Liver (tissue), 8 donors: ENCODE measurements at regions not wholly inside any gene's neighbourhood (a gene's known extent, or its start where the extent isn't known, plus 50 kb on each side); places are given as distances from the start of the nearest gene placed in this dataset.

Experiments used
- DNase-seq: peaks from one replicate; pipeline ENCODE4 v3.0.0-alpha.2; 2017; ENCODE audit warnings: low spot score
- H3K27ac ChIP-seq, 2 donors: one replicate each; pipeline ENCODE4 v1.7.0; 2013; ENCODE audit warnings: inconsistent platforms in 2 of 2, low read length in 2 of 2, control low read depth in 1 of 2, low read depth in 1 of 2, mild to moderate bottlenecking in 1 of 2
- H3K27me3 ChIP-seq, 4 donors: one replicate each; pipeline versions ENCODE4 v1.6.1 to v1.7.0; 2013; ENCODE audit warnings: low read length in 3 of 4, inconsistent platforms in 1 of 4, mild to moderate bottlenecking in 1 of 4, moderate library complexity in 1 of 4; ENCODE audit not compliant: control insufficient read depth in 4 of 4, insufficient read depth in 4 of 4
- H3K36me3 ChIP-seq, 4 donors: one replicate each; pipeline versions ENCODE4 v1.6.1 to v1.7.0; 2013; ENCODE audit warnings: low read length in 3 of 4, mild to moderate bottlenecking in 3 of 4, low read depth in 1 of 4, moderate library complexity in 1 of 4; ENCODE audit not compliant: control insufficient read depth in 4 of 4, insufficient read depth in 3 of 4
- H3K4me1 ChIP-seq, 4 donors: one replicate each; pipeline versions ENCODE4 v1.6.1 to v1.7.0; 2013; ENCODE audit warnings: low read length in 3 of 4, mild to moderate bottlenecking in 3 of 4, moderate library complexity in 1 of 4; ENCODE audit not compliant: control insufficient read depth in 4 of 4, insufficient read depth in 4 of 4
- H3K4me3 ChIP-seq, 3 donors: one replicate each; pipeline versions ENCODE4 v1.6.1 to v1.7.0; 2013; ENCODE audit warnings: low read length in 3 of 3, control low read depth in 1 of 3, low read depth in 1 of 3, mild to moderate bottlenecking in 1 of 3
- H3K9ac ChIP-seq, 2 donors: one replicate each; pipeline ENCODE4 v1.7.0; 2013; ENCODE audit warnings: low read length in 2 of 2, mild to moderate bottlenecking in 2 of 2, moderate library complexity in 2 of 2, control low read depth in 1 of 2, low read depth in 1 of 2
- H3K9me3 ChIP-seq, 4 donors: one replicate each; pipeline versions ENCODE4 v1.6.1 to v1.7.0; 2013; ENCODE audit warnings: low read length in 3 of 4; ENCODE audit not compliant: control insufficient read depth in 4 of 4
- EGR1 ChIP-seq, 2 donors: IDR thresholded peaks; 2 replicates each; pipeline ENCODE4 v1.6.1; 2016 to 2018; ENCODE audit warnings: antibody characterized with exemption in 2 of 2, low read depth in 2 of 2
- FOXA1 ChIP-seq: IDR thresholded peaks from 2 replicates; pipeline ENCODE4 v1.6.1; 2016; ENCODE audit warnings: antibody characterized with exemption
- FOXA2 ChIP-seq: IDR thresholded peaks from 2 replicates; pipeline ENCODE4 v1.6.1; 2016; ENCODE audit warnings: antibody characterized with exemption
- GABPA ChIP-seq, 2 donors: IDR thresholded peaks in 1 of 2; conservative IDR thresholded peaks in 1 of 2; 2 replicates each; pipeline ENCODE4 v1.6.1; 2016; ENCODE audit warnings: antibody characterized with exemption in 2 of 2, mild to moderate bottlenecking in 1 of 2, moderate library complexity in 1 of 2
- HNF4A ChIP-seq, 2 donors: conservative IDR thresholded peaks; 2 replicates each; pipeline ENCODE4 v1.6.1; 2016; ENCODE audit warnings: antibody characterized with exemption in 2 of 2, mild to moderate bottlenecking in 2 of 2
- HNF4G ChIP-seq: IDR thresholded peaks from 2 replicates; pipeline ENCODE4 v1.6.1; 2016; ENCODE audit warnings: antibody characterized with exemption
- JUND ChIP-seq, 2 donors: IDR thresholded peaks; 2 replicates each; pipeline ENCODE4 v1.6.1; 2016; ENCODE audit warnings: antibody characterized with exemption in 2 of 2
- NR2F2 ChIP-seq: IDR thresholded peaks from 2 replicates; pipeline ENCODE4 v1.6.1; 2016; ENCODE audit warnings: antibody characterized with exemption
- RAD21 ChIP-seq, 2 donors: IDR thresholded peaks; 2 replicates each; pipeline ENCODE4 v1.6.1; 2016; ENCODE audit warnings: antibody characterized with exemption in 2 of 2, mild to moderate bottlenecking in 2 of 2
- RXRA ChIP-seq, 2 donors: IDR thresholded peaks; 2 replicates each; pipeline ENCODE4 v1.6.1; 2017 to 2018; ENCODE audit warnings: antibody characterized with exemption in 2 of 2, mild to moderate bottlenecking in 1 of 2
- SP1 ChIP-seq: IDR thresholded peaks from 2 replicates; pipeline ENCODE4 v1.6.1; 2018; ENCODE audit warnings: antibody characterized with exemption, mild to moderate bottlenecking
- YY1 ChIP-seq: IDR thresholded peaks from 2 replicates; pipeline ENCODE4 v1.6.1; 2016; ENCODE audit warnings: antibody characterized with exemption, mild to moderate bottlenecking
- WGBS: extraction: QIAGEN DNeasy Blood & Tissue Kit; methylation state at CpG from one replicate; pipeline ENCODE4 v1.1.7; 2013; 5-methylcytosine and 5-hydroxymethylcytosine counted together
- TF ChIP-seq, protein P1 (sequence below): fragments of 150-350 bp; IDR thresholded peaks from 2 replicates; pipeline ENCODE4 v1.5.1; 2017; ENCODE audit warnings: improper control_type of control experiment, low read depth, low read length; ENCODE audit not compliant: missing input control
- TF ChIP-seq, protein P2 (sequence below): IDR thresholded peaks from 2 replicates; pipeline ENCODE4 v1.6.1; 2016; ENCODE audit warnings: antibody characterized with exemption
- TF ChIP-seq, protein P3 (sequence below): IDR thresholded peaks from 2 replicates; pipeline ENCODE4 v1.6.1; 2016; ENCODE audit warnings: antibody characterized with exemption, mild to moderate bottlenecking
- TF ChIP-seq, protein P4 (sequence below): IDR thresholded peaks from 2 replicates; pipeline ENCODE4 v1.6.1; 2016; ENCODE audit warnings: antibody characterized with exemption
- TF ChIP-seq, protein P5 (sequence below): IDR thresholded peaks from 2 replicates; pipeline ENCODE4 v1.6.1; 2016; ENCODE audit warnings: antibody characterized with exemption
- donor health status: healthy.
- donor health status: healthy.
- donor health status: healthy.
- donor health status: healthy.
- donor health status: healthy.

DNA sequence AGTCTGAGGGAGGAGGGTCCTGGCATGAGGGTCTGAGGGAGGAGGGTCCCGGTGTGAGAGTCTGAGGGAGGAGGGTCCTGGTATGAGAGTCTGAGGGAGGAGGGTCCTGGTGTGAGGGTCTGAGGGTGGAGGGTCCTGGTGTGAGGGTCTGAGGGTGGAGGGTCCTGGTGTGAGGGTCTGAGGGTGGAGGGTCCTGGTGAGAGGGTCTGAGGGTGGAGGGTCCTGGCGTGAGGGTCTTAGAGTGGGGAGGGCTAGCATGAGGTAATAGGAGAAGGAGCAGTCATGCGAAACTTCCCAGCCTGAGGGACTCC lies 194.8 kb downstream of the TEX29 start:
- Histone ChIP-seq H3K9me3 (no peaks in the 10 kb centered on the region), H3K4me1 (no peaks in the 10 kb centered on the region), H3K4me3 (no peak overlapping the region), H3K27me3 (peaks cover 0 to 2% (median 0%) of the 10 kb centered on the region in 4 donors), H3K9ac (no peak overlapping the region), H3K27ac (no peak overlapping the region), H3K36me3 (no peaks in the 10 kb centered on the region)
- no peak for DNase-seq
- TF ChIP-seq, protein P1, sequence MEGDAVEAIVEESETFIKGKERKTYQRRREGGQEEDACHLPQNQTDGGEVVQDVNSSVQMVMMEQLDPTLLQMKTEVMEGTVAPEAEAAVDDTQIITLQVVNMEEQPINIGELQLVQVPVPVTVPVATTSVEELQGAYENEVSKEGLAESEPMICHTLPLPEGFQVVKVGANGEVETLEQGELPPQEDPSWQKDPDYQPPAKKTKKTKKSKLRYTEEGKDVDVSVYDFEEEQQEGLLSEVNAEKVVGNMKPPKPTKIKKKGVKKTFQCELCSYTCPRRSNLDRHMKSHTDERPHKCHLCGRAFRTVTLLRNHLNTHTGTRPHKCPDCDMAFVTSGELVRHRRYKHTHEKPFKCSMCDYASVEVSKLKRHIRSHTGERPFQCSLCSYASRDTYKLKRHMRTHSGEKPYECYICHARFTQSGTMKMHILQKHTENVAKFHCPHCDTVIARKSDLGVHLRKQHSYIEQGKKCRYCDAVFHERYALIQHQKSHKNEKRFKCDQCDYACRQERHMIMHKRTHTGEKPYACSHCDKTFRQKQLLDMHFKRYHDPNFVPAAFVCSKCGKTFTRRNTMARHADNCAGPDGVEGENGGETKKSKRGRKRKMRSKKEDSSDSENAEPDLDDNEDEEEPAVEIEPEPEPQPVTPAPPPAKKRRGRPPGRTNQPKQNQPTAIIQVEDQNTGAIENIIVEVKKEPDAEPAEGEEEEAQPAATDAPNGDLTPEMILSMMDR, result no peak
- TF ChIP-seq FOXA2, result no peak
- TF ChIP-seq, protein P2, sequence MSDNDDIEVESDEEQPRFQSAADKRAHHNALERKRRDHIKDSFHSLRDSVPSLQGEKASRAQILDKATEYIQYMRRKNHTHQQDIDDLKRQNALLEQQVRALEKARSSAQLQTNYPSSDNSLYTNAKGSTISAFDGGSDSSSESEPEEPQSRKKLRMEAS, result no peak
- TF ChIP-seq YY1, result no peak
- no peak for TF ChIP-seq JUND (IDR thresholded peaks at IDR 0.05)
- TF ChIP-seq, protein P3, sequence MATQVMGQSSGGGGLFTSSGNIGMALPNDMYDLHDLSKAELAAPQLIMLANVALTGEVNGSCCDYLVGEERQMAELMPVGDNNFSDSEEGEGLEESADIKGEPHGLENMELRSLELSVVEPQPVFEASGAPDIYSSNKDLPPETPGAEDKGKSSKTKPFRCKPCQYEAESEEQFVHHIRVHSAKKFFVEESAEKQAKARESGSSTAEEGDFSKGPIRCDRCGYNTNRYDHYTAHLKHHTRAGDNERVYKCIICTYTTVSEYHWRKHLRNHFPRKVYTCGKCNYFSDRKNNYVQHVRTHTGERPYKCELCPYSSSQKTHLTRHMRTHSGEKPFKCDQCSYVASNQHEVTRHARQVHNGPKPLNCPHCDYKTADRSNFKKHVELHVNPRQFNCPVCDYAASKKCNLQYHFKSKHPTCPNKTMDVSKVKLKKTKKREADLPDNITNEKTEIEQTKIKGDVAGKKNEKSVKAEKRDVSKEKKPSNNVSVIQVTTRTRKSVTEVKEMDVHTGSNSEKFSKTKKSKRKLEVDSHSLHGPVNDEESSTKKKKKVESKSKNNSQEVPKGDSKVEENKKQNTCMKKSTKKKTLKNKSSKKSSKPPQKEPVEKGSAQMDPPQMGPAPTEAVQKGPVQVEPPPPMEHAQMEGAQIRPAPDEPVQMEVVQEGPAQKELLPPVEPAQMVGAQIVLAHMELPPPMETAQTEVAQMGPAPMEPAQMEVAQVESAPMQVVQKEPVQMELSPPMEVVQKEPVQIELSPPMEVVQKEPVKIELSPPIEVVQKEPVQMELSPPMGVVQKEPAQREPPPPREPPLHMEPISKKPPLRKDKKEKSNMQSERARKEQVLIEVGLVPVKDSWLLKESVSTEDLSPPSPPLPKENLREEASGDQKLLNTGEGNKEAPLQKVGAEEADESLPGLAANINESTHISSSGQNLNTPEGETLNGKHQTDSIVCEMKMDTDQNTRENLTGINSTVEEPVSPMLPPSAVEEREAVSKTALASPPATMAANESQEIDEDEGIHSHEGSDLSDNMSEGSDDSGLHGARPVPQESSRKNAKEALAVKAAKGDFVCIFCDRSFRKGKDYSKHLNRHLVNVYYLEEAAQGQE, result no peak
- no peak for TF ChIP-seq HNF4A (conservative IDR thresholded peaks at IDR 0.05)
- 61% methylated on average over 3 of the region's 3 CpGs for WGBS

DNA sequence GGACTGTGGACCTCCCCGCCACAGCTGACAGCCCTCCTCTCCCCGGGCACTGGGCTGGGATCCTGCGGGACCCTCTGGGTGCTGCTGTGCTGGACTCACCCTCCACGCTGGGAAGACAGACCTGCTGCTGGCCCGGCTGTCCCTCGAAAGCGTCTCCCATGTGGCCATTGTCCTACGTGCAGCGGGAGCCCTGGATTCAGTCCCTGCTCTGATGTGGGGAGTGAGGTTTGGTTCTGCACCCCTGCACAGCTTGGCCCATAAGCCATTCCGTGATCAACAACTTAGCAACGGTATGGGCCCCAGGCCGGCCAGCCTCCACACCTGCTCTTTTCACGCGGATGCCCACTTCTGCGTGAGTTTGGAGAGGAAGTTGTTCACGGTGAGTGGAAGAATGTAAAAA lies 195.2 kb downstream of the TEX29 start:
- Histone ChIP-seq H3K27me3 (peaks cover 0 to 2% (median 0%) of the 10 kb centered on the region in 4 donors), H3K4me1 (no peaks in the 10 kb centered on the region), H3K9me3 (no peaks in the 10 kb centered on the region), H3K4me3 (no peak overlapping the region), H3K36me3 (no peaks in the 10 kb centered on the region), H3K27ac (no peak overlapping the region), H3K9ac (no peak overlapping the region)
- DNase-seq, result no peak
- WGBS, result 76% methylated on average over 16 of the region's 16 CpGs
- no peak for TF ChIP-seq RXRA (IDR thresholded peaks at IDR 0.05)
- TF ChIP-seq, protein P1, result no peak
- TF ChIP-seq, protein P4, sequence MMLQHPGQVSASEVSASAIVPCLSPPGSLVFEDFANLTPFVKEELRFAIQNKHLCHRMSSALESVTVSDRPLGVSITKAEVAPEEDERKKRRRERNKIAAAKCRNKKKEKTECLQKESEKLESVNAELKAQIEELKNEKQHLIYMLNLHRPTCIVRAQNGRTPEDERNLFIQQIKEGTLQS, result no peak
- no peak for TF ChIP-seq SP1
- TF ChIP-seq, protein P2, result no peak
- no peak for TF ChIP-seq GABPA (IDR thresholded peaks at IDR 0.05 in 1 of 2, conservative IDR thresholded peaks at IDR 0.05 in 1 of 2)
- TF ChIP-seq FOXA2, result no peak
- no peak for TF ChIP-seq HNF4G
- TF ChIP-seq NR2F2, result no peak
- TF ChIP-seq HNF4A (conservative IDR thresholded peaks at IDR 0.05), result no peak
- TF ChIP-seq FOXA1, result no peak
- TF ChIP-seq, protein P5, sequence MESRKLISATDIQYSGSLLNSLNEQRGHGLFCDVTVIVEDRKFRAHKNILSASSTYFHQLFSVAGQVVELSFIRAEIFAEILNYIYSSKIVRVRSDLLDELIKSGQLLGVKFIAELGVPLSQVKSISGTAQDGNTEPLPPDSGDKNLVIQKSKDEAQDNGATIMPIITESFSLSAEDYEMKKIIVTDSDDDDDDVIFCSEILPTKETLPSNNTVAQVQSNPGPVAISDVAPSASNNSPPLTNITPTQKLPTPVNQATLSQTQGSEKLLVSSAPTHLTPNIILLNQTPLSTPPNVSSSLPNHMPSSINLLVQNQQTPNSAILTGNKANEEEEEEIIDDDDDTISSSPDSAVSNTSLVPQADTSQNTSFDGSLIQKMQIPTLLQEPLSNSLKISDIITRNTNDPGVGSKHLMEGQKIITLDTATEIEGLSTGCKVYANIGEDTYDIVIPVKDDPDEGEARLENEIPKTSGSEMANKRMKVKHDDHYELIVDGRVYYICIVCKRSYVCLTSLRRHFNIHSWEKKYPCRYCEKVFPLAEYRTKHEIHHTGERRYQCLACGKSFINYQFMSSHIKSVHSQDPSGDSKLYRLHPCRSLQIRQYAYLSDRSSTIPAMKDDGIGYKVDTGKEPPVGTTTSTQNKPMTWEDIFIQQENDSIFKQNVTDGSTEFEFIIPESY, result no peak
- no peak for TF ChIP-seq EGR1 (IDR thresholded peaks at IDR 0.05; ENCODE audit: low read depth in 2 of 2)
- no peak for TF ChIP-seq YY1
- no peak for TF ChIP-seq RAD21 (IDR thresholded peaks at IDR 0.05)
